IMR-90 (cell line): ENCODE measurements at regions not wholly inside any gene's neighbourhood (a gene's known extent, or its start where the extent isn't known, plus 50 kb on each side); places are given as distances from the start of the nearest gene placed in this dataset.

Experiments used
- ATAC-seq: fragments of 200-7000 bp; cut with Tn5 transposase; 2 replicates; pipeline ENCODE4 v1.9.1; 2020; ENCODE audit warnings: low read depth, mild to moderate bottlenecking, moderate library complexity
- BruUV-seq: library from RNA; stranded (reverse); fragments of 400-500 nt; replicated peaks from 2 replicates; lab custom pipeline; 2021; lab: Mats Ljungman, UMichigan
- CTCF ChIA-PET: fragments of 300-600 bp; formaldehyde crosslinking; extraction: SDS; loops from one replicate; lab custom pipeline; 2021; ENCODE audit warnings: antibody characterized with exemption; lab: Yijun Ruan, JAX
- POLR2A ChIA-PET: fragments of 300-600 bp; sonication (Branson Sonifier 250); formaldehyde crosslinking; loops from one replicate; lab custom pipeline; 2022; ENCODE audit warnings: antibody characterized with exemption; ENCODE audit not compliant: unreplicated experiment; lab: Charles Lee
- DNase-seq: peaks from one replicate; pipeline ENCODE4 v3.0.0; 2013
- H2AFZ ChIP-seq: replicated peaks from 2 replicates; pipeline ENCODE3; 2013; ENCODE audit warnings: low read length, mild to moderate bottlenecking; ENCODE audit not compliant: poor library complexity
- H2AK5ac ChIP-seq: 2 replicates; pipeline ENCODE4 v1.6.1; 2013; ENCODE audit warnings: low read depth, low read length, inconsistent platforms
- H2AK9ac ChIP-seq: replicated peaks from 2 replicates; pipeline ENCODE3; 2013; ENCODE audit warnings: mild to moderate bottlenecking, low read depth, low read length, moderate library complexity; ENCODE audit not compliant: poor library complexity
- H2BK120ac ChIP-seq: 2 replicates; pipeline ENCODE4 v1.6.1; 2013; ENCODE audit warnings: low read depth, low read length, inconsistent platforms
- H2BK15ac ChIP-seq: 3 replicates; pipeline ENCODE4 v1.6.1; 2013; ENCODE audit warnings: low read depth, low read length, inconsistent platforms
- H2BK20ac ChIP-seq: 2 replicates; pipeline ENCODE4 v1.6.1; 2013; ENCODE audit warnings: low read depth, mild to moderate bottlenecking, inconsistent platforms, low read length, moderate library complexity
- H2BK5ac ChIP-seq: 2 replicates; pipeline ENCODE4 v1.6.1; 2013; ENCODE audit warnings: mild to moderate bottlenecking, low read depth, low read length, inconsistent platforms; ENCODE audit not compliant: poor library complexity, severe bottlenecking
- H3K14ac ChIP-seq: replicated peaks from 2 replicates; pipeline ENCODE4 v1.6.1; 2013; ENCODE audit warnings: low read depth, low read length, inconsistent platforms
- H3K18ac ChIP-seq: 2 replicates; pipeline ENCODE4 v1.6.1; 2013; ENCODE audit warnings: low read depth, low read length, control low read depth
- H3K23ac ChIP-seq: 2 replicates; pipeline ENCODE4 v1.6.1; 2013; ENCODE audit warnings: low read depth, low read length, inconsistent platforms
- H3K27ac ChIP-seq: 2 replicates; pipeline ENCODE4 v1.5.1; 2013; ENCODE audit warnings: mild to moderate bottlenecking, control low read depth, low read length; ENCODE audit not compliant: insufficient read depth
- H3K27me3 ChIP-seq: 2 replicates; pipeline ENCODE4 v1.6.1; 2013; ENCODE audit warnings: low read length; ENCODE audit not compliant: control insufficient read depth, insufficient read depth
- H3K36me3 ChIP-seq: 2 replicates; pipeline ENCODE4 v1.6.1; 2013; ENCODE audit warnings: low read length, mixed read lengths; ENCODE audit not compliant: control insufficient read depth, insufficient read depth
- H3K4ac ChIP-seq: 2 replicates; pipeline ENCODE4 v1.6.1; 2013; ENCODE audit warnings: low read depth, low read length, inconsistent platforms
- H3K4me1 ChIP-seq: 2 replicates; pipeline ENCODE4 v1.6.1; 2013; ENCODE audit warnings: low read length, mixed read lengths; ENCODE audit not compliant: control insufficient read depth, insufficient read depth
- H3K4me2 ChIP-seq: 2 replicates; pipeline ENCODE4 v1.6.1; 2013; ENCODE audit warnings: low read depth, mild to moderate bottlenecking, control low read depth, low read length, moderate library complexity
- H3K4me3 ChIP-seq: 2 replicates; pipeline ENCODE4 v1.5.1; 2013; ENCODE audit warnings: low read depth, mild to moderate bottlenecking, control low read depth, low read length, moderate library complexity; ENCODE audit not compliant: insufficient read depth
- H3K56ac ChIP-seq: 2 replicates; pipeline ENCODE4 v1.6.1; 2013; ENCODE audit warnings: low read length, inconsistent platforms; ENCODE audit not compliant: insufficient read depth; ENCODE audit errors: extremely low read depth
- H3K79me1 ChIP-seq, 2 experiments: 2 replicates each; pipeline ENCODE4 v1.6.1; 2013; ENCODE audit warnings: low read length in 2 of 2, inconsistent platforms in 1 of 2, low read depth in 1 of 2
- H3K9ac ChIP-seq: 2 replicates; pipeline ENCODE4 v1.6.1; 2013; ENCODE audit warnings: low read depth, low read length, control low read depth
- H3K9me1 ChIP-seq: 2 replicates; pipeline ENCODE4 v1.6.1; 2013; ENCODE audit warnings: low read length, inconsistent platforms; ENCODE audit not compliant: insufficient read depth
- H3K9me3 ChIP-seq: 2 replicates; pipeline ENCODE4 v1.6.1; 2013; ENCODE audit warnings: low read length; ENCODE audit not compliant: control insufficient read depth, insufficient read depth
- H4K20me1 ChIP-seq: 2 replicates; pipeline ENCODE4 v1.6.1; 2013; ENCODE audit warnings: low read length, inconsistent platforms; ENCODE audit not compliant: insufficient read depth
- H4K5ac ChIP-seq: 2 replicates; pipeline ENCODE4 v1.6.1; 2013; ENCODE audit warnings: mild to moderate bottlenecking, low read depth, low read length, control low read depth
- H4K8ac ChIP-seq, 2 experiments: 2 replicates each; pipeline ENCODE4 v1.6.1; 2013; ENCODE audit warnings: low read depth in 2 of 2, low read length in 2 of 2, control low read depth in 1 of 2, inconsistent platforms in 1 of 2
- H4K91ac ChIP-seq: 2 replicates; pipeline ENCODE4 v1.6.1; 2013; ENCODE audit warnings: low read depth, low read length, inconsistent platforms; ENCODE audit not compliant: insufficient read depth
- ELK1 ChIP-seq: fragments of 150-350 bp; IDR thresholded peaks from 2 replicates; pipeline ENCODE4 v1.6.1; 2016; ENCODE audit warnings: low read depth, mild to moderate bottlenecking, low read length, moderate library complexity, borderline replicate concordance
- MAFK ChIP-seq: IDR thresholded peaks from 2 replicates; pipeline ENCODE4 v1.6.1; 2012; ENCODE audit warnings: low read depth, low read length, improper control_type of control experiment
- MAZ ChIP-seq: IDR thresholded peaks from 2 replicates; pipeline ENCODE4 v1.6.1; 2012; ENCODE audit warnings: low read depth, mild to moderate bottlenecking, low read length, improper control_type of control experiment, moderate library complexity, borderline replicate concordance
- POLR2A ChIP-seq: IDR thresholded peaks from 2 replicates; pipeline ENCODE4 v1.6.1; 2012; ENCODE audit warnings: mild to moderate bottlenecking, low read depth, low read length
- RAD21 ChIP-seq: IDR thresholded peaks from 2 replicates; pipeline ENCODE4 v1.6.1; 2012; ENCODE audit warnings: low read length, improper control_type of control experiment
- RCOR1 ChIP-seq: IDR thresholded peaks from 2 replicates; pipeline ENCODE4 v1.6.1; 2012; ENCODE audit warnings: mild to moderate bottlenecking, low read length, improper control_type of control experiment; ENCODE audit not compliant: insufficient replicate concordance
- RFX5 ChIP-seq: IDR thresholded peaks from 2 replicates; pipeline ENCODE4 v1.8.0; 2012; ENCODE audit warnings: low read depth, mild to moderate bottlenecking, low read length, moderate library complexity
- WGBS, 2 experiments: methylation state at CpG; one replicate each; pipeline versions ENCODE4 v1.1.5 to v1.1.7; 2013; ENCODE audit warnings: missing lambda C conversion rate in 2 of 2; ENCODE audit not compliant: insufficient read length in 1 of 2; ENCODE audit errors: extremely low coverage in 2 of 2; 5-methylcytosine and 5-hydroxymethylcytosine counted together
- dilution Hi-C: fragments of 300-500 bp; cut with HindIII; formaldehyde crosslinking; loops from one replicate; pipeline ENCODE4 v1.14.3; 2018; ENCODE audit warnings: low sequenced_read_pairs; ENCODE audit not compliant: unreplicated experiment
- in situ Hi-C: fragments of 300-500 bp; cut with MboI; formaldehyde crosslinking; loops from 3 replicates; pipeline ENCODE4 v1.14.3; 2019; ENCODE audit warnings: low sequenced_read_pairs, inconsistent platforms, mixed read lengths
- intact Hi-C: fragments of 100-400 bp; cut with micrococcal nuclease; formaldehyde crosslinking; loops from 2 replicates; pipeline ENCODE4 v1.10.0; 2022

- no CpG with 5 or more reads among the region's 4 CpGs for WGBS, 2 experiments
- no peak overlapping the region for H3K56ac ChIP-seq
- no peak for TF ChIP-seq POLR2A
- TF ChIP-seq RCOR1: no peak
- no peak for TF ChIP-seq MAZ
- no peak for TF ChIP-seq RAD21
- no peak for TF ChIP-seq MAFK
- no peak for TF ChIP-seq RFX5
- TF ChIP-seq ELK1: no peak
- H3K18ac ChIP-seq: no peak overlapping the region
- dilution Hi-C loops (no loop called here), intact Hi-C loops (no loop called here), in situ Hi-C loops (no loop called here)
- H3K79me1 ChIP-seq: no peaks in the 10 kb centered on the region
- no peak overlapping the region for H2AFZ ChIP-seq
- H3K14ac ChIP-seq: no peak overlapping the region
- H2AK9ac ChIP-seq: no peak overlapping the region
- no peak overlapping the region for H3K9ac ChIP-seq
- no peak for ATAC-seq
- ChIA-PET CTCF (no interaction called here), POLR2A (no interaction called here)
- no peak overlapping the region for H3K4me3 ChIP-seq
- H3K9me3 ChIP-seq: peaks cover 2% of the 10 kb centered on the region; the same call in 1 of the 2 replicates
- H3K4me2 ChIP-seq: no peak overlapping the region
- H3K4me1 ChIP-seq: no peaks in the 10 kb centered on the region
- no peak overlapping the region for H2BK5ac ChIP-seq
- no TSS peak for BruUV-seq
- no peaks in the 10 kb centered on the region for H3K9me1 ChIP-seq
- no peak overlapping the region for H2BK15ac ChIP-seq
- H4K20me1 ChIP-seq: no peaks in the 10 kb centered on the region
- H4K8ac ChIP-seq: no peak overlapping the region
- no peaks in the 10 kb centered on the region for H3K27me3 ChIP-seq
- no peak overlapping the region for H3K4ac ChIP-seq
- H3K23ac ChIP-seq: no peak overlapping the region
- no peak overlapping the region for H2BK120ac ChIP-seq
- H3K36me3 ChIP-seq: no peaks in the 10 kb centered on the region
- no peak overlapping the region for H2AK5ac ChIP-seq
- no peak overlapping the region for H3K27ac ChIP-seq
- no peak overlapping the region for H4K5ac ChIP-seq
- no peak overlapping the region for H2BK20ac ChIP-seq
- DNase-seq: no peak
- H4K91ac ChIP-seq: no peak overlapping the region
Observed at GRCh38 chr10:56596257-56596656, 235.2 kb upstream of the ZWINT start.
